Natural killer cell treated with Interleukin-12 subunit alpha and Interleukin-12 subunit beta and Interleukin-15 and Interleukin-18, amount 100 ng/mL, for 72 hours (primary cell): ENCODE measurements at regions not wholly inside any gene's neighbourhood (a gene's known extent, or its start where the extent isn't known, plus 50 kb on each side); places are given as distances from the start of the nearest gene placed in this dataset.
"Not testable (repeated sequence)": the region's sequence is repeated elsewhere in the genome, so short reads cannot be mapped to it uniquely, and the experiment has no call there.

Experiments used
- ATAC-seq, 2 donors: fragments of 150-1000 bp; cut with Tn5 transposase in 1 of 2; sonication (Bioruptor Pico), chemical (Tn5 transposase) in 1 of 2; 2 replicates each; pipeline ENCODE4 v1.10.0; 2021
- DNase-seq: peaks from one replicate; pipeline ENCODE4 v3.0.0; 2022; ENCODE audit warnings: low spot score
- H3K27ac Mint-ChIP-seq, 2 donors: 1 replicate in 1 of 2; 2 replicates in 1 of 2; pipeline ENCODE4 v1.8.0; 2022; ENCODE audit warnings: mixed read lengths in 2 of 2, mild to moderate bottlenecking in 1 of 2, moderate library complexity in 1 of 2
- H3K27me3 Mint-ChIP-seq, 2 donors: 1 replicate in 1 of 2; 2 replicates in 1 of 2; pipeline ENCODE4 v1.8.0; 2022; ENCODE audit warnings: mixed read lengths in 2 of 2
- H3K36me3 Mint-ChIP-seq: one replicate; pipeline ENCODE4 v1.8.0; 2022; ENCODE audit warnings: mixed read lengths
- H3K4me1 Mint-ChIP-seq, 2 donors: 1 replicate in 1 of 2; 2 replicates in 1 of 2; pipeline ENCODE4 v1.8.0; 2022; ENCODE audit warnings: low read depth in 2 of 2, mixed read lengths in 2 of 2, mild to moderate bottlenecking in 1 of 2
- H3K4me3 Mint-ChIP-seq: one replicate; pipeline ENCODE4 v1.8.0; 2022; ENCODE audit warnings: mixed read lengths
- H3K9me3 Mint-ChIP-seq: 2 replicates; pipeline ENCODE4 v1.8.0; 2022; ENCODE audit warnings: mixed read lengths

DNA sequence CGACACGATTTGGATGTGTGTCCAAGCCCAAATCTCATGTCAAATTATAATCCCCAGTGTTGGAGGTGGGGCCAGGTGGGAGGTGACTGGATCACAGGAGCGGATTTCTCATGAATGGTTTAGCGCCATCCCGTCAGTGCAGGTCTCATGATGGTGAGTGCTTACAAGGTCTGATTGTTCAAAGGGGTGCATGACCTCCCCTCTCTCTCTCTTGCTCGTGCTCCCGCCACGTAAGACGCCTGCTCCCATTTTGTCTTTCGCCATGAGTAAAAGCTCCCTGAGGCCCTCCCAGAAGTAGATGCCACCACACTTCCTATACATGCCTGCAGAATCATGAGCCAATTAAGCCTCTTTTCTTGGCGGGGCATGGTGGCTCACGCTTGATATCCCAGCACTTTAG, 71.5 kb upstream of the NANOS1 start:
- Mint-ChIP-seq H3K27ac (no peak overlapping the region), H3K27me3 (peaks cover 5 to 8% of the 10 kb centered on the region in 2 donors), H3K9me3 (no peaks in the 10 kb centered on the region), H3K4me1 (no peaks in the 10 kb centered on the region), H3K4me3 (no peak overlapping the region), H3K36me3 (no peaks in the 10 kb centered on the region)
- ATAC-seq (no peak), DNase-seq (no peak)

GRCh38 chr10:118958559-118958958, 71.0 kb upstream of the NANOS1 start:
- no peak overlapping the region for H3K4me3 Mint-ChIP-seq
- peaks cover 2 to 8% of the 10 kb centered on the region in 2 donors for H3K27me3 Mint-ChIP-seq
- H3K4me1 Mint-ChIP-seq = no peaks in the 10 kb centered on the region
- H3K27ac Mint-ChIP-seq = no peak overlapping the region
- H3K9me3 Mint-ChIP-seq = no peaks in the 10 kb centered on the region
- ATAC-seq = no peak
- DNase-seq = no peak
- H3K36me3 Mint-ChIP-seq = no peaks in the 10 kb centered on the region

GRCh38 chr10:118958984-118959925, 70.3 kb upstream of the NANOS1 start:
- ATAC-seq (peak in 1 of 2 donors; percentile 42), DNase-seq (no peak)
- H3K4me1 Mint-ChIP-seq = no peaks in the 10 kb centered on the region
- no peak overlapping the region for H3K4me3 Mint-ChIP-seq
- H3K36me3 Mint-ChIP-seq = no peaks in the 10 kb centered on the region
- H3K27me3 Mint-ChIP-seq = peaks cover 2 to 5% of the 10 kb centered on the region in 2 donors
- H3K9me3 Mint-ChIP-seq = no peaks in the 10 kb centered on the region
- H3K27ac Mint-ChIP-seq = no peak overlapping the region

DNA sequence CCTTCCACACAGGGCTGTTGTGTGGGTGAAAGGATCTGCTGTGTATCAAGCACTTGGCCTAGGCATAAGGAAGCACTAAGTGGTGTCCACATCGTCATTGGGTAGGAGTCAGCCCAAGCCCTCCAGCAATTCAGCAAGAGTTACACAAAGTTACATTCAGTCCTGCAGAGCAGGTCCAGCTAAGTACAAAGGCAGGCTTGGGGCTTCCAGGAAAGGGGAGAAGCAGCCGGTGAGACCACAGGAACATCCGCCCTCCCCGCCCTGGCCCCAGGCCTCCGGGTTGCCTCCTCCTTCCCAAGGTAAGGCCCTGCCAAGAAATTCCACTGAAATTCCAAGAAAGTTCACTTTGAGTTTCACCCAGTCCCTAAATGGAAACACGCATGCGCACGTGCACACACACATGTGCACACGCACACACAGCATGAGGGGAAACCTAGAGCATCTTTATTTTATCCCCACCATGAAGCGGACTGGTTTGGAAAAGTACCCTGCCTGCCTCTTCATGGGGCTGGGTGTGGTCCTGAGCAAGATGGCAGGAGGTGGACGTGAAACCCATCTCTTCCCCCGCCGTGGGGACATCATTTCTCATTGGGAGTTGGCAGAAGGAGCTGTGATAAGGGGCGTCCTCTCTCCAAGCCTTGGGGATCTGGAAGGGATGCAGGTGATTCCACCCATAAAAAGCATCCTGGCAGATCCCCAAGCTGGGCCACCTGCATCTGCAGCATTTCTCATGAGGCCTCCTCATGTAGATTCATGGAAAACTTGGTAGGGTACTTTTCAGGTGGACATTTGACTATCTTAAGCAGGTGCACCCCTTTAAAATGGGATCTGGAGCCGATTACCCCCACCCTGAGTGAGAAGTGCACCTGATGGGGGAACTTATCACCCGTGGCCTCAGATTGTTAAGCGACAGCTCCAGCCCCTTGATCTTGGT, 69.1 kb upstream of the NANOS1 start:
- no peaks in the 10 kb centered on the region for H3K4me1 Mint-ChIP-seq
- no peaks in the 10 kb centered on the region for H3K9me3 Mint-ChIP-seq
- no peak overlapping the region for H3K4me3 Mint-ChIP-seq
- no peak overlapping the region for H3K27ac Mint-ChIP-seq
- ATAC-seq (no peak), DNase-seq (no peak)
- no peaks in the 10 kb centered on the region for H3K36me3 Mint-ChIP-seq
- no peaks in the 10 kb centered on the region for H3K27me3 Mint-ChIP-seq

DNA sequence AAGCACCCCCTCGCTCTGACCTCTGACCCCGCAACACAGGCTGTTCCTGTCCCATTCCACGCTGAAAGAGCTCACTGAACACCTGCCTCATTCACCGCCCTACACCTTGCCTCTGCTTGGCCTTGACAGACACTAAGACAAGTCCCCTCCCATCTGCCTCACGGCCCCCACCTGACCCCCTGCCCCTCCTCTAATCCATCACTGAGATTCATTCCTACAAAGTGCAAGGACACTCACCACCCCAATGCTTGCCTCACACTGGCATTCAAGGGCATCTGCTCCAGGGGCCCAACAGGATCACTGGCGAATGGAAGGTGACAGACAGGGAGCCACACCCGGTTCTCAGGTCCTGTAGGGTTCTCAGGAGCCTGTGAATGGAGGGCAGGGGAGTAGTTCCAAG, 68.1 kb upstream of the NANOS1 start:
- Mint-ChIP-seq H3K4me3 (no peak overlapping the region), H3K9me3 (no peaks in the 10 kb centered on the region), H3K36me3 (no peaks in the 10 kb centered on the region), H3K27ac (no peak overlapping the region), H3K4me1 (no peaks in the 10 kb centered on the region), H3K27me3 (no peaks in the 10 kb centered on the region)
- DNase-seq = no peak
- ATAC-seq = no peak

- H3K27me3 Mint-ChIP-seq, DNase-seq, H3K4me1 Mint-ChIP-seq, ATAC-seq, H3K27ac Mint-ChIP-seq, H3K4me3 Mint-ChIP-seq, H3K36me3 Mint-ChIP-seq, H3K9me3 Mint-ChIP-seq: not testable (repeated sequence)
Observed at GRCh38 chr10:118962331-118962868, 67.1 kb upstream of the NANOS1 start.

DNA sequence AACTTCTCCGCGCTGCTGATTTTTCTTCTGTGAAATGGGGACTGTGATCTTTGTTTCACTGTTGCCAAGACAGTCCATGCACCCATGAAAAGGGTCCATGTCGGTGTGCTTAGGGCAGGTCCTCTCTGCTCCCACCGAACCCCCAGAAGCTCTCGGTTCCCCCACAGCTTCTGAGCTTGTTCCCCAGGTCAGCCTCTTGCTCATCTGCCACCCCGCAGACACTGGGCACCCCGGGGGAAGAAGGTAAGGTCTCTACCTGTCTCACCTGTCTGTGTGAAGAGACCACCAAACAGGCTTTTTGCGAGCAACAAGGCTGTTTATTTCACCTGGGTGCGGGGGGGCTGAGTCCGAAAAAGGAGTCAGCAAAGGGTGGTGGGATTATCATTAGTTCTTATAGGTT, 66.2 kb upstream of the NANOS1 start:
- Mint-ChIP-seq H3K36me3 (no peaks in the 10 kb centered on the region), H3K27ac (no peak overlapping the region), H3K9me3 (no peaks in the 10 kb centered on the region), H3K27me3 (no peaks in the 10 kb centered on the region), H3K4me3 (no peak overlapping the region), H3K4me1 (no peaks in the 10 kb centered on the region)
- ATAC-seq (no peak), DNase-seq (no peak)

DNA sequence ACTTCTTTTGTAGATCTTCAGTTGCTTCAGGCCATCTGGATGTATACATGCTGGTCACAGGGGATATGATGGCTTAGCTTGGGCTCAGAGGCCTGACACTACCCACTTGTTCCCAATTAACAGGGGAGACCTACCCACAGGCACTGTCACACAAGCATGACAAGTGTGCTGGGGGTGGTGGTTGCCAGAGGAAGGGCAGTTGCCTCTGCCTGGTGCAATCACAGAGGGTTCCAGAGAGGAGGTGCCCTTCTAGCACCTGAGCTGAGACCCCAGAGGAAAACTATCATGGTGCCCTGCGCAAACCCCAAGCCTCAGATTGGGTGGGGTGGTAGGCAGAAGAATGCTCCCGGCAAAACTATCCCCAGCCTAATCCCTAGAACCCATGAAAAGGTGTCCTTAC, 65.6 kb upstream of the NANOS1 start:
- ATAC-seq (no peak), DNase-seq (no peak)
- Mint-ChIP-seq H3K27ac (no peak overlapping the region), H3K9me3 (no peaks in the 10 kb centered on the region), H3K4me1 (no peaks in the 10 kb centered on the region), H3K27me3 (peaks cover 2 to 4% of the 10 kb centered on the region in 2 donors), H3K36me3 (no peaks in the 10 kb centered on the region), H3K4me3 (no peak overlapping the region)

DNA sequence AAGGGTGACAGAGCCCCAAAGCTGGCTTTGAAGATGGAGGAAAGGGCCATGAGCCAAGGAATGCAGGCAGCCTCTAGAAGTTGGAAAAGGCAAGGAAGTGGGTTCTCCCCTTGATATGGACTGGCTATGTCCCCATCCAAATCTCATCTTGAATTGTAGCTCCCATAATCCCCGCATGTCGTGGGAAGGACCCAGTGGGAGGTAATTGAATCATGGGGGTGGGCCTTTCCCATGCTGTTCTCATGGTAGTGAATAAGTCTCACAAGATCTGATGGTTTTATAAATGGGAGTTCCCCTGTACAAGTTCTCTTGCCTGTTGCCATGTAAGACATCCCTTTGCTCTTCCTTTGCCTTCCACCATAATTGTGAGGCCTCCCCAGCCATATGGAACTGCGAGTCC, 65.0 kb upstream of the NANOS1 start:
- H3K9me3 Mint-ChIP-seq, H3K27me3 Mint-ChIP-seq, H3K36me3 Mint-ChIP-seq, H3K4me3 Mint-ChIP-seq, H3K4me1 Mint-ChIP-seq, ATAC-seq, H3K27ac Mint-ChIP-seq, DNase-seq: not testable (repeated sequence)

GRCh38 chr10:118965096-118965495, 64.4 kb upstream of the NANOS1 start:
- peak in 1 of 2 donors; percentile 20 for ATAC-seq
- no peaks in the 10 kb centered on the region for H3K4me1 Mint-ChIP-seq
- no peak overlapping the region for H3K27ac Mint-ChIP-seq

GRCh38 chr10:118965645-118966044, 63.9 kb upstream of the NANOS1 start:
- Mint-ChIP-seq H3K9me3 (no peaks in the 10 kb centered on the region), H3K36me3 (no peaks in the 10 kb centered on the region), H3K27ac (no peak overlapping the region), H3K4me3 (no peak overlapping the region), H3K27me3 (peaks cover 7 to 8% of the 10 kb centered on the region in 2 donors), H3K4me1 (no peaks in the 10 kb centered on the region)
- DNase-seq (no peak), ATAC-seq (no peak)

More at GRCh38 chr10:118965096-118965495, 64.4 kb upstream of the NANOS1 start:
- peaks cover 5 to 7% of the 10 kb centered on the region in 2 donors for H3K27me3 Mint-ChIP-seq
- DNase-seq = no peak
- no peak overlapping the region for H3K4me3 Mint-ChIP-seq
- no peaks in the 10 kb centered on the region for H3K36me3 Mint-ChIP-seq
- no peaks in the 10 kb centered on the region for H3K9me3 Mint-ChIP-seq

GRCh38 chr10:118966076-118966849, 63.3 kb upstream of the NANOS1 start:
- peaks cover 7 to 12% of the 10 kb centered on the region in 2 donors for H3K27me3 Mint-ChIP-seq
- peak in 1 of 2 donors; percentile 25 for ATAC-seq
- H3K4me1 Mint-ChIP-seq = no peaks in the 10 kb centered on the region
- no peaks in the 10 kb centered on the region for H3K36me3 Mint-ChIP-seq
- no peak overlapping the region for H3K4me3 Mint-ChIP-seq
- H3K9me3 Mint-ChIP-seq = no peaks in the 10 kb centered on the region
- no peak for DNase-seq
- no peak overlapping the region for H3K27ac Mint-ChIP-seq

- H3K4me1 Mint-ChIP-seq = no peaks in the 10 kb centered on the region
- H3K9me3 Mint-ChIP-seq = no peaks in the 10 kb centered on the region
- DNase-seq = no peak
- H3K4me3 Mint-ChIP-seq = no peak overlapping the region
- no peak overlapping the region for H3K27ac Mint-ChIP-seq
- peak in 1 of 2 donors; percentile 27 for ATAC-seq
- peaks cover 13 to 15% of the 10 kb centered on the region in 2 donors for H3K27me3 Mint-ChIP-seq
- H3K36me3 Mint-ChIP-seq = no peaks in the 10 kb centered on the region
Observed at GRCh38 chr10:118966850-118967125, 62.7 kb upstream of the NANOS1 start.
